H1 (cell line): ENCODE measurements at regions not wholly inside any gene's neighbourhood (a gene's known extent, or its start where the extent isn't known, plus 50 kb on each side); places are given as distances from the start of the nearest gene placed in this dataset.

ENCODE experiments used
- EP300 ChIP-seq, 2 experiments: IDR thresholded peaks; 1 replicate in 1 of 2; 2 replicates in 1 of 2; pipeline ENCODE4 v1.6.1; 2011 to 2012; ENCODE audit warnings: low read depth in 2 of 2, low read length in 2 of 2, mild to moderate bottlenecking in 2 of 2, borderline replicate concordance in 1 of 2, inconsistent platforms in 1 of 2, moderate library complexity in 1 of 2
- EZH2 ChIP-seq: fragments of 200-600 bp; sonication (generic); IDR thresholded peaks from 2 replicates; pipeline ENCODE4 v1.7.1; 2012; ENCODE audit warnings: low read depth, mild to moderate bottlenecking, moderate library complexity, low read length, inconsistent platforms; ENCODE audit not compliant: severe bottlenecking
- HDAC2 ChIP-seq, 2 experiments: fragments of 300-600 bp in 1 of 2; sonication (generic) in 1 of 2; IDR thresholded peaks; 2 replicates each; pipeline ENCODE4 v1.6.1; 2011 to 2012; ENCODE audit warnings: low read depth in 2 of 2, low read length in 2 of 2, mild to moderate bottlenecking in 2 of 2, moderate library complexity in 2 of 2, borderline replicate concordance in 1 of 2, inconsistent platforms in 1 of 2
- JUN ChIP-seq: IDR thresholded peaks from 2 replicates; pipeline ENCODE4 v1.6.1; 2011; ENCODE audit warnings: low read depth, mild to moderate bottlenecking, improper control_type of control experiment, low read length
- POLR2A ChIP-seq, 2 experiments: IDR thresholded peaks; 1 replicate in 1 of 2; 2 replicates in 1 of 2; pipeline ENCODE4 v1.6.1; 2011; ENCODE audit warnings: low read depth in 2 of 2, low read length in 2 of 2, mild to moderate bottlenecking in 2 of 2; ENCODE audit errors: control extremely low read depth in 1 of 2
- RAD21 ChIP-seq, 2 experiments: IDR thresholded peaks in 1 of 2; conservative IDR thresholded peaks in 1 of 2; 2 replicates each; pipeline ENCODE4 v1.6.1; 2011; ENCODE audit warnings: low read depth in 2 of 2, low read length in 2 of 2, improper control_type of control experiment in 1 of 2, inconsistent platforms in 1 of 2, mild to moderate bottlenecking in 1 of 2, moderate library complexity in 1 of 2
- RXRA ChIP-seq: IDR thresholded peaks from 2 replicates; pipeline ENCODE4 v1.6.1; 2011; ENCODE audit warnings: low read depth, mild to moderate bottlenecking, low read length, moderate library complexity; ENCODE audit not compliant: insufficient read depth
- TF ChIP-seq, protein P1 (sequence below), 3 experiments: IDR thresholded peaks; 1 replicate in 2 of 3; 2 replicates in 1 of 3; pipeline versions ENCODE4 v1.5.1 to v1.6.1; 2011; ENCODE audit warnings: low read length in 3 of 3, mild to moderate bottlenecking in 3 of 3, inconsistent platforms in 2 of 3, low read depth in 1 of 3, moderate library complexity in 1 of 3; ENCODE audit not compliant: insufficient read depth in 1 of 3; ENCODE audit errors: control extremely low read depth in 1 of 3

DNA sequence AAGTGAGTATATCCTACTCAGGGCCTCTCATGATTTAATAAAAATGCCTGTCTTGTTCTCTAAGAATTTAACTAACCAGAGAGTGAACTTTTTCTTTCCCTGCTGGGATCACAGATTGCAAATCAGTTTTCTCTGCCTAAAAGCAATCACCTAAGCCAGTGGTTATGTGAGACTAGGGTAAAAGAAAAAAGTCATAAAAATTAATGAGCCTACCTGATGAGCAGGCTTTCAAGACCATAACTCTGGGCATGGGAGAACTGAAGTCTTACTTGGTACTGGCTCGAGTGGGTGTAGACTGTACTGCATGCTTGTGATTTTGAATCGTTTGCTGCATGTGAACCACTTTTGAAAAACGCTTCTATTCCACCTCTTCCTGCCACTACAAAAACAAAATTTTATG, 1677.0 kb upstream of the LRRTM1 start:
- TF ChIP-seq, protein P1, sequence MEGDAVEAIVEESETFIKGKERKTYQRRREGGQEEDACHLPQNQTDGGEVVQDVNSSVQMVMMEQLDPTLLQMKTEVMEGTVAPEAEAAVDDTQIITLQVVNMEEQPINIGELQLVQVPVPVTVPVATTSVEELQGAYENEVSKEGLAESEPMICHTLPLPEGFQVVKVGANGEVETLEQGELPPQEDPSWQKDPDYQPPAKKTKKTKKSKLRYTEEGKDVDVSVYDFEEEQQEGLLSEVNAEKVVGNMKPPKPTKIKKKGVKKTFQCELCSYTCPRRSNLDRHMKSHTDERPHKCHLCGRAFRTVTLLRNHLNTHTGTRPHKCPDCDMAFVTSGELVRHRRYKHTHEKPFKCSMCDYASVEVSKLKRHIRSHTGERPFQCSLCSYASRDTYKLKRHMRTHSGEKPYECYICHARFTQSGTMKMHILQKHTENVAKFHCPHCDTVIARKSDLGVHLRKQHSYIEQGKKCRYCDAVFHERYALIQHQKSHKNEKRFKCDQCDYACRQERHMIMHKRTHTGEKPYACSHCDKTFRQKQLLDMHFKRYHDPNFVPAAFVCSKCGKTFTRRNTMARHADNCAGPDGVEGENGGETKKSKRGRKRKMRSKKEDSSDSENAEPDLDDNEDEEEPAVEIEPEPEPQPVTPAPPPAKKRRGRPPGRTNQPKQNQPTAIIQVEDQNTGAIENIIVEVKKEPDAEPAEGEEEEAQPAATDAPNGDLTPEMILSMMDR (IDR thresholded peaks at IDR 0.05; ENCODE audit: control extremely low read depth in 1 of 3, insufficient read depth in 1 of 3, low read depth in 1 of 3, low read length in 3 of 3) = no peak
- TF ChIP-seq HDAC2 (IDR thresholded peaks at IDR 0.05; ENCODE audit: borderline replicate concordance in 1 of 2, low read depth in 2 of 2, low read length in 2 of 2) (no peak), EZH2 (no peak), POLR2A (IDR thresholded peaks at IDR 0.05; ENCODE audit: control extremely low read depth in 1 of 2, low read depth in 2 of 2, low read length in 2 of 2) (no peak), RAD21 (IDR thresholded peaks at IDR 0.05 in 1 of 2, conservative IDR thresholded peaks at IDR 0.05 in 1 of 2; ENCODE audit: low read depth in 2 of 2, low read length in 2 of 2) (no peak), JUN (no peak), EP300 (IDR thresholded peaks at IDR 0.05; ENCODE audit: borderline replicate concordance in 1 of 2, low read depth in 2 of 2, low read length in 2 of 2) (no peak), RXRA (no peak)
